NCI-H2171 (cell line): ENCODE measurements at regions not wholly inside any gene's neighbourhood (a gene's known extent, or its start where the extent isn't known, plus 50 kb on each side); places are given as distances from the start of the nearest gene placed in this dataset.

Experiments
- DNase-seq: peaks from one replicate; lab custom pipeline; 2025; lab: John Stamatoyannopoulos, UW

- no peak for DNase-seq
Measured at GRCh38 chr5:39475159-39475571, 50.4 kb upstream of the DAB2 start.
